ENCODE measurements at regions not wholly inside any gene's neighbourhood (a gene's known extent, or its start where the extent isn't known, plus 50 kb on each side); places are given as distances from the start of the nearest gene placed in this dataset.

GRCh38 chr18:66951750-66952149 is 347.9 kb upstream of the CDH19 start:
- TF ChIP-seq, protein P1, sequence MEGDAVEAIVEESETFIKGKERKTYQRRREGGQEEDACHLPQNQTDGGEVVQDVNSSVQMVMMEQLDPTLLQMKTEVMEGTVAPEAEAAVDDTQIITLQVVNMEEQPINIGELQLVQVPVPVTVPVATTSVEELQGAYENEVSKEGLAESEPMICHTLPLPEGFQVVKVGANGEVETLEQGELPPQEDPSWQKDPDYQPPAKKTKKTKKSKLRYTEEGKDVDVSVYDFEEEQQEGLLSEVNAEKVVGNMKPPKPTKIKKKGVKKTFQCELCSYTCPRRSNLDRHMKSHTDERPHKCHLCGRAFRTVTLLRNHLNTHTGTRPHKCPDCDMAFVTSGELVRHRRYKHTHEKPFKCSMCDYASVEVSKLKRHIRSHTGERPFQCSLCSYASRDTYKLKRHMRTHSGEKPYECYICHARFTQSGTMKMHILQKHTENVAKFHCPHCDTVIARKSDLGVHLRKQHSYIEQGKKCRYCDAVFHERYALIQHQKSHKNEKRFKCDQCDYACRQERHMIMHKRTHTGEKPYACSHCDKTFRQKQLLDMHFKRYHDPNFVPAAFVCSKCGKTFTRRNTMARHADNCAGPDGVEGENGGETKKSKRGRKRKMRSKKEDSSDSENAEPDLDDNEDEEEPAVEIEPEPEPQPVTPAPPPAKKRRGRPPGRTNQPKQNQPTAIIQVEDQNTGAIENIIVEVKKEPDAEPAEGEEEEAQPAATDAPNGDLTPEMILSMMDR (IDR thresholded peaks at IDR 0.05), result no peak
- no peak overlapping the region for H3K9ac ChIP-seq
- H3K4me1 ChIP-seq, result no peaks in the 10 kb centered on the region
- no peak overlapping the region for H3K4me3 ChIP-seq (ENCODE audit: low read depth, low read length)
- H3K9me3 ChIP-seq (ENCODE audit: control insufficient read depth, low read length), result no peaks in the 10 kb centered on the region
- H2AFZ ChIP-seq, result no peak overlapping the region
- no peaks in the 10 kb centered on the region for H3K27me3 ChIP-seq (ENCODE audit: control insufficient read depth, insufficient read depth, low read length)
- H3K79me2 ChIP-seq, result no peaks in the 10 kb centered on the region
- H3K36me3 ChIP-seq (ENCODE audit: control insufficient read depth, insufficient read depth, low read length), result no peaks in the 10 kb centered on the region
- no peak overlapping the region for H3K4me2 ChIP-seq (ENCODE audit: low read length)
- H3K27ac ChIP-seq, result no peak overlapping the region

DNA sequence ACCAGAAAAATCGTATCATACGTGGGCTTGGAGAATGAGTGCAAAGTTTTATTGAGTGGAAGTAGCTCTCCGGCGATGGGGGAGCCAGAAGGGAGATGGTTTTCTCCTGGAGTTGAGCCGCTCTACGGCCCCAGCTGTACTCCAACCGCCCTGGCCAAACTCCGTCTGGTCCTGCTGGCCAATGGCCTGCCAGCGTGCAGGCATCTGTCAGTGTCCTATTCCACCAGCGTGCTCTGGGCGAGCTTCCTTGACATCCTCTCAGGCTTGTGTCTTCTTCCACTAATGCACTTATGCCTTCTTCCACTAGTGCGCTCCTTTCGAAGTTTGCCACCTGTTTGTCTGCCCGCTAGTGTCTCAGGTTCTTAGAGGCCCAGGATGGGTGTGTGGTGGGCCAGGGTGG is 345.5 kb upstream of the CDH19 start:
- H3K9ac ChIP-seq, result no peak overlapping the region
- TF ChIP-seq, protein P1 (IDR thresholded peaks at IDR 0.05), result no peak
- H3K79me2 ChIP-seq, result no peaks in the 10 kb centered on the region
- no peak overlapping the region for H3K27ac ChIP-seq
- no peak overlapping the region for H3K4me3 ChIP-seq (ENCODE audit: low read depth, low read length)
- no peaks in the 10 kb centered on the region for H3K27me3 ChIP-seq (ENCODE audit: control insufficient read depth, insufficient read depth, low read length)
- H3K4me1 ChIP-seq, result no peaks in the 10 kb centered on the region
- no peaks in the 10 kb centered on the region for H3K36me3 ChIP-seq (ENCODE audit: control insufficient read depth, insufficient read depth, low read length)
- H3K4me2 ChIP-seq (ENCODE audit: low read length), result no peak overlapping the region
- no peaks in the 10 kb centered on the region for H3K9me3 ChIP-seq (ENCODE audit: control insufficient read depth, low read length)
- no peak overlapping the region for H2AFZ ChIP-seq

GRCh38 chr18:66937546-66937945 is 333.7 kb upstream of the CDH19 start:
- Histone ChIP-seq H3K9ac (no peak overlapping the region), H3K27ac (no peak overlapping the region), H3K36me3 (ENCODE audit: control insufficient read depth, insufficient read depth, low read length) (no peaks in the 10 kb centered on the region), H3K4me2 (ENCODE audit: low read length) (no peak overlapping the region), H3K9me3 (ENCODE audit: control insufficient read depth, low read length) (no peaks in the 10 kb centered on the region), H3K79me2 (no peaks in the 10 kb centered on the region), H3K4me3 (ENCODE audit: low read depth, low read length) (no peak overlapping the region), H2AFZ (no peak overlapping the region), H3K27me3 (ENCODE audit: control insufficient read depth, insufficient read depth, low read length) (no peaks in the 10 kb centered on the region), H3K4me1 (no peaks in the 10 kb centered on the region)
- TF ChIP-seq, protein P1 (IDR thresholded peaks at IDR 0.05), result no peak

- no peak overlapping the region for H3K27ac ChIP-seq
- H3K36me3 ChIP-seq (ENCODE audit: control insufficient read depth, insufficient read depth, low read length), result no peaks in the 10 kb centered on the region
- H3K9me3 ChIP-seq (ENCODE audit: control insufficient read depth, low read length), result no peaks in the 10 kb centered on the region
- no peaks in the 10 kb centered on the region for H3K27me3 ChIP-seq (ENCODE audit: control insufficient read depth, insufficient read depth, low read length)
- H3K4me1 ChIP-seq, result no peaks in the 10 kb centered on the region
- no peak overlapping the region for H3K4me3 ChIP-seq (ENCODE audit: low read depth, low read length)
- H3K79me2 ChIP-seq, result no peaks in the 10 kb centered on the region
- no peak overlapping the region for H3K4me2 ChIP-seq (ENCODE audit: low read length)
- no peak overlapping the region for H2AFZ ChIP-seq
- H3K9ac ChIP-seq, result no peak overlapping the region
- TF ChIP-seq, protein P1 (IDR thresholded peaks at IDR 0.05), result no peak
These were observed 327.1 kb upstream of the CDH19 start for GRCh38 chr18:66931010-66931409.

DNA sequence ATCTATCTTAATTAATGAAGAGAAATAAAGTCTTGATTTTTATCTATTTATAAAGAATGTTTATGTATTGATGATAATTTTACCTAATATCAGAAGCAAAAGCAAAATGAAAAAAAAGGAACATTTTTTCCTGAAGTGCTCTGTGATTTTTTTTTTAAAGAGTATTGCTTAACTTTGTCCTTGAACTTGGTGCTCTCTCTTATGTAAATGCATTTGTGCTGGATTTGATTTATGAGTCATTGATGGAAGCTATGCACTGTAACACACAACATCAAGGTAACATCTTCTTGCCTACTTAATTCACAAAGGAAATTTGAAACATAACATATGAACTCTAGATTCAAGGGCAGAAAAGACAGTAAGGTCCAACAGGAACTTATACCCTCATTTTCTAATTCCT is 312.9 kb upstream of the CDH19 start:
- no peaks in the 10 kb centered on the region for H3K9me3 ChIP-seq (ENCODE audit: control insufficient read depth, low read length)
- H3K4me2 ChIP-seq (ENCODE audit: low read length), result no peak overlapping the region
- no peaks in the 10 kb centered on the region for H3K27me3 ChIP-seq (ENCODE audit: control insufficient read depth, insufficient read depth, low read length)
- no peaks in the 10 kb centered on the region for H3K79me2 ChIP-seq
- H3K4me3 ChIP-seq (ENCODE audit: low read depth, low read length), result no peak overlapping the region
- no peaks in the 10 kb centered on the region for H3K36me3 ChIP-seq (ENCODE audit: control insufficient read depth, insufficient read depth, low read length)
- H3K27ac ChIP-seq, result no peak overlapping the region
- no peak overlapping the region for H3K9ac ChIP-seq
- H3K4me1 ChIP-seq, result no peaks in the 10 kb centered on the region
- TF ChIP-seq, protein P1 (IDR thresholded peaks at IDR 0.05), result no peak
- no peak overlapping the region for H2AFZ ChIP-seq
